A549 (cell line): ENCODE measurements at regions not wholly inside any gene's neighbourhood (a gene's known extent, or its start where the extent isn't known, plus 50 kb on each side); places are given as distances from the start of the nearest gene placed in this dataset.

ENCODE experiments used
- RAD21 ChIP-seq, 2 experiments: fragments of >200 bp in 1 of 2; sonication (Bioruptor Twin) in 1 of 2; formaldehyde crosslinking in 1 of 2; IDR thresholded peaks in 1 of 2; conservative IDR thresholded peaks in 1 of 2; 2 replicates in 1 of 2; 3 replicates in 1 of 2; pipeline ENCODE4 v1.6.1; 2012 to 2018; ENCODE audit warnings: inconsistent platforms in 1 of 2
- TF ChIP-seq, protein P1 (sequence below): fragments of >200 bp; sonication (Bioruptor Twin); formaldehyde crosslinking; IDR thresholded peaks from 3 replicates; pipeline ENCODE4 v1.5.1; 2016

DNA sequence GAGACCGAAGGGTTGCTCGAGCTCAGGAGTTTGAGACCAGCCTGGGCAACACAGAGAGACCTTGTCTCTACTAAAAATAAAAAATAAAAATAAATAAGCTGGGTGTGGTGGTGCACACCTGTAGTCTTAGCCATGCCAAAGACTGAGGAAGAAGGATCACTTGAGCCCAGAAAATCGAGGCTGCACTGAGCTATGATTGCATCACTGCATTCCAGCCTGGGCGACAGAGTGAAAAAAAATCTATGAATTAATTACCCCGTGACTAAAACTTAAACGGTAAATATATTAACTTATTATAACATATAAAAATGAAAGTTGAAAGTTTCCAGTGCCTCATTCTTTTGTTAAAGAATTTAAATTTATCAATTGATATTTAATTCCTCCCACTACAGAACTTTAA, 273.7 kb downstream of the KLF12 start:
- TF ChIP-seq, protein P1, sequence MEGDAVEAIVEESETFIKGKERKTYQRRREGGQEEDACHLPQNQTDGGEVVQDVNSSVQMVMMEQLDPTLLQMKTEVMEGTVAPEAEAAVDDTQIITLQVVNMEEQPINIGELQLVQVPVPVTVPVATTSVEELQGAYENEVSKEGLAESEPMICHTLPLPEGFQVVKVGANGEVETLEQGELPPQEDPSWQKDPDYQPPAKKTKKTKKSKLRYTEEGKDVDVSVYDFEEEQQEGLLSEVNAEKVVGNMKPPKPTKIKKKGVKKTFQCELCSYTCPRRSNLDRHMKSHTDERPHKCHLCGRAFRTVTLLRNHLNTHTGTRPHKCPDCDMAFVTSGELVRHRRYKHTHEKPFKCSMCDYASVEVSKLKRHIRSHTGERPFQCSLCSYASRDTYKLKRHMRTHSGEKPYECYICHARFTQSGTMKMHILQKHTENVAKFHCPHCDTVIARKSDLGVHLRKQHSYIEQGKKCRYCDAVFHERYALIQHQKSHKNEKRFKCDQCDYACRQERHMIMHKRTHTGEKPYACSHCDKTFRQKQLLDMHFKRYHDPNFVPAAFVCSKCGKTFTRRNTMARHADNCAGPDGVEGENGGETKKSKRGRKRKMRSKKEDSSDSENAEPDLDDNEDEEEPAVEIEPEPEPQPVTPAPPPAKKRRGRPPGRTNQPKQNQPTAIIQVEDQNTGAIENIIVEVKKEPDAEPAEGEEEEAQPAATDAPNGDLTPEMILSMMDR: no peak
- no peak for TF ChIP-seq RAD21 (conservative IDR thresholded peaks at IDR 0.05 in 1 of 2, IDR thresholded peaks at IDR 0.05 in 1 of 2)
